GM12878 (cell line): ENCODE measurements at regions not wholly inside any gene's neighbourhood (a gene's known extent, or its start where the extent isn't known, plus 50 kb on each side); places are given as distances from the start of the nearest gene placed in this dataset.

Experiments used
- ATAC-seq: fragments of 200-7000 bp; cut with Tn5 transposase; 3 replicates; pipeline ENCODE4 v1.9.1; 2020; ENCODE audit warnings: mild to moderate bottlenecking, moderate library complexity
- BruUV-seq: library from RNA; stranded (reverse); fragments of 400-500 nt; replicated peaks from 2 replicates; lab custom pipeline; 2021; lab: Mats Ljungman, UMichigan
- CTCF ChIA-PET: fragments of 300-600 bp; sonication (Branson Sonifier 250); formaldehyde crosslinking; extraction: SDS; loops from one replicate; lab custom pipeline; 2021; ENCODE audit warnings: inconsistent platforms; lab: Yijun Ruan, JAX
- POLR2A ChIA-PET: fragments of 350-600 bp; formaldehyde crosslinking; extraction: SDS; loops from one replicate; lab custom pipeline; 2021; ENCODE audit warnings: inconsistent platforms; lab: Charles Lee
- RAD21 ChIA-PET: fragments of 300-600 bp; sonication (Branson Sonifier 250); formaldehyde crosslinking; loops from one replicate; lab custom pipeline; 2023; ENCODE audit warnings: antibody characterized with exemption; ENCODE audit not compliant: unreplicated experiment; lab: Charles Lee
- SMC1A ChIA-PET: fragments of 300-600 bp; sonication (Branson Sonifier 250); formaldehyde crosslinking; loops from one replicate; lab custom pipeline; 2023; ENCODE audit not compliant: unreplicated experiment, uncharacterized antibody; lab: Charles Lee
- DNase-seq: peaks from one replicate; pipeline ENCODE4 v3.0.0-alpha.2; 2011; ENCODE audit warnings: low read depth, low spot score
- FAIRE-seq: peaks from 3 replicates; lab custom pipeline; 2011; peaks lifted over from hg19 to GRCh38; lab: Jason Lieb, UNC
- H2AFZ ChIP-seq: 2 replicates; pipeline ENCODE4 v1.6.0; 2011; ENCODE audit warnings: low read depth, low read length, control low read depth; ENCODE audit not compliant: control insufficient read depth
- H3K27ac ChIP-seq: 2 replicates; pipeline ENCODE4 v1.5.1; 2011; ENCODE audit warnings: control low read depth; ENCODE audit not compliant: control insufficient read depth, insufficient read depth
- H3K27me3 ChIP-seq, 2 experiments: replicated peaks in 1 of 2; 2 replicates each; pipeline versions ENCODE4 v1.6.0 to v1.6.1; 2011; ENCODE audit warnings: low read length in 1 of 2; ENCODE audit not compliant: control insufficient read depth in 2 of 2, insufficient read depth in 2 of 2
- H3K36me3 ChIP-seq, 2 experiments: 2 replicates each; pipeline ENCODE4 v1.5.1; 2011; ENCODE audit warnings: low read length in 1 of 2; ENCODE audit not compliant: control insufficient read depth in 2 of 2, insufficient read depth in 2 of 2
- H3K4me1 ChIP-seq: 2 replicates; pipeline ENCODE4 v1.6.1; 2011; ENCODE audit warnings: mild to moderate bottlenecking, low read length, moderate library complexity, mixed read lengths; ENCODE audit not compliant: control insufficient read depth, insufficient read depth
- H3K4me2 ChIP-seq: 2 replicates; pipeline ENCODE4 v1.6.0; 2011; ENCODE audit warnings: control low read depth; ENCODE audit not compliant: control insufficient read depth, insufficient read depth
- H3K4me3 ChIP-seq: fragments of 200-600 bp; sonication (generic); 2 replicates; pipeline ENCODE4 v1.5.1; 2016
- H3K79me2 ChIP-seq: 2 replicates; pipeline ENCODE4 v1.6.0; 2011; ENCODE audit warnings: low read length; ENCODE audit not compliant: control insufficient read depth, insufficient read depth
- H3K9ac ChIP-seq: 2 replicates; pipeline ENCODE4 v1.8.0; 2011; ENCODE audit warnings: low read length, control low read depth, mixed read lengths; ENCODE audit not compliant: control insufficient read depth, insufficient read depth
- H3K9me3 ChIP-seq: replicated peaks from 3 replicates; pipeline ENCODE4 v1.5.1; 2011; ENCODE audit warnings: mild to moderate bottlenecking, low read length; ENCODE audit not compliant: control insufficient read depth, insufficient read depth
- H4K20me1 ChIP-seq: 2 replicates; pipeline ENCODE4 v1.6.0; 2011; ENCODE audit not compliant: control insufficient read depth, insufficient read depth
- ATF7 ChIP-seq: fragments of 450-650 bp; IDR thresholded peaks from 2 replicates; pipeline ENCODE4 v1.6.1; 2016; ENCODE audit warnings: low read depth, mild to moderate bottlenecking
- CEBPB ChIP-seq, 2 experiments: fragments of 150-350 bp in 1 of 2; IDR thresholded peaks; 2 replicates each; pipeline ENCODE4 v1.6.1; 2012 to 2014; ENCODE audit warnings: low read depth in 2 of 2, low read length in 2 of 2, borderline replicate concordance in 1 of 2, inconsistent platforms in 1 of 2
- EED ChIP-seq: sonication (generic); IDR thresholded peaks from 2 replicates; pipeline ENCODE4 v1.6.1; 2016; ENCODE audit warnings: antibody characterized with exemption, low read depth
- IKZF2 ChIP-seq, 2 experiments: fragments of 450-650 bp; IDR thresholded peaks; 2 replicates each; pipeline ENCODE4 v1.6.1; 2017; ENCODE audit warnings: mild to moderate bottlenecking in 2 of 2, moderate library complexity in 2 of 2
- RAD51 ChIP-seq: fragments of 450-650 bp; IDR thresholded peaks from 2 replicates; pipeline ENCODE4 v1.6.1; 2016; ENCODE audit warnings: moderate library complexity, mild to moderate bottlenecking, inconsistent platforms
- RELA ChIP-seq: fragments of 450-650 bp; IDR thresholded peaks from 2 replicates; pipeline ENCODE4 v1.8.0; 2014; ENCODE audit warnings: borderline replicate concordance; ENCODE audit not compliant: partially characterized antibody
- WRNIP1 ChIP-seq: IDR thresholded peaks from 2 replicates; pipeline ENCODE4 v1.6.1; 2011; ENCODE audit warnings: low read depth, low read length, improper control_type of control experiment, borderline replicate concordance
- ZNF24 ChIP-seq: fragments of 450-650 bp; IDR thresholded peaks from 2 replicates; pipeline ENCODE4 v1.6.1; 2017; ENCODE audit warnings: antibody characterized with exemption, mild to moderate bottlenecking
- WGBS: methylation state at CpG from one replicate; pipeline ENCODE4 v1.1.6; 2016; ENCODE audit warnings: low lambda C conversion rate; ENCODE audit not compliant: insufficient replicate concordance, insufficient coverage; ENCODE audit errors: missing lambda C conversion rate; 5-methylcytosine and 5-hydroxymethylcytosine counted together
- in situ Hi-C: fragments of 300-500 bp; cut with MboI; formaldehyde crosslinking; loops from 9 replicates; pipeline ENCODE4 v1.14.3; 2018; ENCODE audit warnings: mixed read lengths
- intact Hi-C: fragments of 100-400 bp; cut with micrococcal nuclease; formaldehyde crosslinking; loops from one replicate; pipeline ENCODE4 v1.14.2; 2022; ENCODE audit not compliant: unreplicated experiment
- TF ChIP-seq, protein P1 (sequence below): IDR thresholded peaks from 2 replicates; pipeline ENCODE4 v1.6.1; 2012; ENCODE audit warnings: improper control_type of control experiment, low read depth, low read length; ENCODE audit not compliant: insufficient replicate concordance
- TF ChIP-seq, protein P2 (sequence below): fragments of 450-650 bp; IDR thresholded peaks from 2 replicates; pipeline ENCODE4 v1.6.1; 2016; ENCODE audit warnings: mild to moderate bottlenecking, moderate library complexity, borderline replicate concordance
- TF ChIP-seq, protein P3 (sequence below): IDR thresholded peaks from 2 replicates; pipeline ENCODE4 v1.6.1; 2011; ENCODE audit warnings: borderline replicate concordance, low read depth, mild to moderate bottlenecking, moderate library complexity, low read length; ENCODE audit not compliant: insufficient read depth, poor library complexity, severe bottlenecking

DNA sequence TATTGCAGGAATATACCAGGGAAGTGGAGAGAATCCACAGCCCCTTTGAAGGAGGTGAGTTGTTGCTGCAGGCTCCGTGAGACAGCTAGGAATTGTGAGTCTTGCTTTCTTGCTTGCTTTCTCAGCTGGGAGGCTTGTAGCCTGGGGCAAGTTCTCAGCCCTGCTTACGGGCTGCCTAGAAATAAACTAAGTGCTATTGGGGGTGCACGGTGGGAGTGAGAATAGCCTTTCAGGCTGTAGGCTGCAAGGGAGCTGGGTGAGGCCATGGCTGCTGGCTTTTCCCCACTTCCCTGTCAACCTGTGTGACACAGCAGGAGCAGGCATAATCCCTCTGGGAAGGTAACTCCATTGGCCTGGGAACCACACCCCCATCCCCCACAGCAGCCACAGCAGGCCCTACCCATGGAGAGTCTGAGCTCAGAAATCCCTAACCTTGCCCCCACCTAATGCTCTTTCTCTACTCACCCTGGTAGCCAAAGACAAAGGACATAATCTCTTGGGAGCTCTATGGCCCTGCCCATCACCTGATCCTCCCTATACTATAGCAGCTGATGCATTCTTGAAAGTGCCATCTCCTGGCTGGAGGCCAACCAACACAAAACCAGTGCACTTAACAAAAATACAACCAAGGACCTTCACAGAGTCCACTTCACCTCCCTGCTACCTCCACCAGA, 113.0 kb downstream of the MMRN1 start:
- ATAC-seq (no peak), DNase-seq (no peak), FAIRE-seq (no peak)
- no peaks in the 10 kb centered on the region for H3K79me2 ChIP-seq
- no peak overlapping the region for H3K27ac ChIP-seq
- no peak overlapping the region for H3K4me2 ChIP-seq
- SMC1A ChIA-PET = interaction anchor here (1.2 kb wide), 1 partner anchor 58 kb away, joined by 3 read pairs; no protein-coding TSS in a partner anchor
- H3K4me3 ChIP-seq = no peak overlapping the region
- CTCF ChIA-PET = interaction anchor here (0.6 kb wide), 1 partner anchor 49 kb away, joined by 3 read pairs; no protein-coding TSS in a partner anchor
- no TSS peak for BruUV-seq
- 31% methylated on average over 3 of the region's 3 CpGs for WGBS
- no peaks in the 10 kb centered on the region for H3K36me3 ChIP-seq
- POLR2A ChIA-PET = no interaction called here
- H3K9ac ChIP-seq = no peak overlapping the region
- RAD21 ChIA-PET = no interaction called here
- no peaks in the 10 kb centered on the region for H3K9me3 ChIP-seq
- intact Hi-C loops (no loop called here), in situ Hi-C loops (no loop called here)
- no peaks in the 10 kb centered on the region for H3K27me3 ChIP-seq
- no peaks in the 10 kb centered on the region for H4K20me1 ChIP-seq
- no peaks in the 10 kb centered on the region for H3K4me1 ChIP-seq
- H2AFZ ChIP-seq = no peak overlapping the region
- TF ChIP-seq ZNF24 (no peak), WRNIP1 (no peak), EED (no peak), IKZF2 (IDR thresholded peaks at IDR 0.05) (no peak), CEBPB (IDR thresholded peaks at IDR 0.05; ENCODE audit: borderline replicate concordance in 1 of 2, low read depth in 2 of 2, low read length in 2 of 2) (no peak), RELA (no peak), RAD51 (no peak), ATF7 (no peak)
- TF ChIP-seq, protein P1, sequence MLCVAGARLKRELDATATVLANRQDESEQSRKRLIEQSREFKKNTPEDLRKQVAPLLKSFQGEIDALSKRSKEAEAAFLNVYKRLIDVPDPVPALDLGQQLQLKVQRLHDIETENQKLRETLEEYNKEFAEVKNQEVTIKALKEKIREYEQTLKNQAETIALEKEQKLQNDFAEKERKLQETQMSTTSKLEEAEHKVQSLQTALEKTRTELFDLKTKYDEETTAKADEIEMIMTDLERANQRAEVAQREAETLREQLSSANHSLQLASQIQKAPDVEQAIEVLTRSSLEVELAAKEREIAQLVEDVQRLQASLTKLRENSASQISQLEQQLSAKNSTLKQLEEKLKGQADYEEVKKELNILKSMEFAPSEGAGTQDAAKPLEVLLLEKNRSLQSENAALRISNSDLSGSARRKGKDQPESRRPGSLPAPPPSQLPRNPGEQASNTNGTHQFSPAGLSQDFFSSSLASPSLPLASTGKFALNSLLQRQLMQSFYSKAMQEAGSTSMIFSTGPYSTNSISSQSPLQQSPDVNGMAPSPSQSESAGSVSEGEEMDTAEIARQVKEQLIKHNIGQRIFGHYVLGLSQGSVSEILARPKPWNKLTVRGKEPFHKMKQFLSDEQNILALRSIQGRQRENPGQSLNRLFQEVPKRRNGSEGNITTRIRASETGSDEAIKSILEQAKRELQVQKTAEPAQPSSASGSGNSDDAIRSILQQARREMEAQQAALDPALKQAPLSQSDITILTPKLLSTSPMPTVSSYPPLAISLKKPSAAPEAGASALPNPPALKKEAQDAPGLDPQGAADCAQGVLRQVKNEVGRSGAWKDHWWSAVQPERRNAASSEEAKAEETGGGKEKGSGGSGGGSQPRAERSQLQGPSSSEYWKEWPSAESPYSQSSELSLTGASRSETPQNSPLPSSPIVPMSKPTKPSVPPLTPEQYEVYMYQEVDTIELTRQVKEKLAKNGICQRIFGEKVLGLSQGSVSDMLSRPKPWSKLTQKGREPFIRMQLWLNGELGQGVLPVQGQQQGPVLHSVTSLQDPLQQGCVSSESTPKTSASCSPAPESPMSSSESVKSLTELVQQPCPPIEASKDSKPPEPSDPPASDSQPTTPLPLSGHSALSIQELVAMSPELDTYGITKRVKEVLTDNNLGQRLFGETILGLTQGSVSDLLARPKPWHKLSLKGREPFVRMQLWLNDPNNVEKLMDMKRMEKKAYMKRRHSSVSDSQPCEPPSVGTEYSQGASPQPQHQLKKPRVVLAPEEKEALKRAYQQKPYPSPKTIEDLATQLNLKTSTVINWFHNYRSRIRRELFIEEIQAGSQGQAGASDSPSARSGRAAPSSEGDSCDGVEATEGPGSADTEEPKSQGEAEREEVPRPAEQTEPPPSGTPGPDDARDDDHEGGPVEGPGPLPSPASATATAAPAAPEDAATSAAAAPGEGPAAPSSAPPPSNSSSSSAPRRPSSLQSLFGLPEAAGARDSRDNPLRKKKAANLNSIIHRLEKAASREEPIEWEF = no peak
- TF ChIP-seq, protein P2, sequence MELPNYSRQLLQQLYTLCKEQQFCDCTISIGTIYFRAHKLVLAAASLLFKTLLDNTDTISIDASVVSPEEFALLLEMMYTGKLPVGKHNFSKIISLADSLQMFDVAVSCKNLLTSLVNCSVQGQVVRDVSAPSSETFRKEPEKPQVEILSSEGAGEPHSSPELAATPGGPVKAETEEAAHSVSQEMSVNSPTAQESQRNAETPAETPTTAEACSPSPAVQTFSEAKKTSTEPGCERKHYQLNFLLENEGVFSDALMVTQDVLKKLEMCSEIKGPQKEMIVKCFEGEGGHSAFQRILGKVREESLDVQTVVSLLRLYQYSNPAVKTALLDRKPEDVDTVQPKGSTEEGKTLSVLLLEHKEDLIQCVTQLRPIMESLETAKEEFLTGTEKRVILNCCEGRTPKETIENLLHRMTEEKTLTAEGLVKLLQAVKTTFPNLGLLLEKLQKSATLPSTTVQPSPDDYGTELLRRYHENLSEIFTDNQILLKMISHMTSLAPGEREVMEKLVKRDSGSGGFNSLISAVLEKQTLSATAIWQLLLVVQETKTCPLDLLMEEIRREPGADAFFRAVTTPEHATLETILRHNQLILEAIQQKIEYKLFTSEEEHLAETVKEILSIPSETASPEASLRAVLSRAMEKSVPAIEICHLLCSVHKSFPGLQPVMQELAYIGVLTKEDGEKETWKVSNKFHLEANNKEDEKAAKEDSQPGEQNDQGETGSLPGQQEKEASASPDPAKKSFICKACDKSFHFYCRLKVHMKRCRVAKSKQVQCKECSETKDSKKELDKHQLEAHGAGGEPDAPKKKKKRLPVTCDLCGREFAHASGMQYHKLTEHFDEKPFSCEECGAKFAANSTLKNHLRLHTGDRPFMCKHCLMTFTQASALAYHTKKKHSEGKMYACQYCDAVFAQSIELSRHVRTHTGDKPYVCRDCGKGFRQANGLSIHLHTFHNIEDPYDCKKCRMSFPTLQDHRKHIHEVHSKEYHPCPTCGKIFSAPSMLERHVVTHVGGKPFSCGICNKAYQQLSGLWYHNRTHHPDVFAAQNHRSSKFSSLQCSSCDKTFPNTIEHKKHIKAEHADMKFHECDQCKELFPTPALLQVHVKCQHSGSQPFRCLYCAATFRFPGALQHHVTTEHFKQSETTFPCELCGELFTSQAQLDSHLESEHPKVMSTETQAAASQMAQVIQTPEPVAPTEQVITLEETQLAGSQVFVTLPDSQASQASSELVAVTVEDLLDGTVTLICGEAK = no peak
- TF ChIP-seq, protein P3, sequence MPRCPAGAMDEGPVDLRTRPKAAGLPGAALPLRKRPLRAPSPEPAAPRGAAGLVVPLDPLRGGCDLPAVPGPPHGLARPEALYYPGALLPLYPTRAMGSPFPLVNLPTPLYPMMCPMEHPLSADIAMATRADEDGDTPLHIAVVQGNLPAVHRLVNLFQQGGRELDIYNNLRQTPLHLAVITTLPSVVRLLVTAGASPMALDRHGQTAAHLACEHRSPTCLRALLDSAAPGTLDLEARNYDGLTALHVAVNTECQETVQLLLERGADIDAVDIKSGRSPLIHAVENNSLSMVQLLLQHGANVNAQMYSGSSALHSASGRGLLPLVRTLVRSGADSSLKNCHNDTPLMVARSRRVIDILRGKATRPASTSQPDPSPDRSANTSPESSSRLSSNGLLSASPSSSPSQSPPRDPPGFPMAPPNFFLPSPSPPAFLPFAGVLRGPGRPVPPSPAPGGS = no peak
